HG02973 (cell line): ENCODE measurements at regions not wholly inside any gene's neighbourhood (a gene's known extent, or its start where the extent isn't known, plus 50 kb on each side); places are given as distances from the start of the nearest gene placed in this dataset.

Source experiments
- ATAC-seq: cut with Tn5 transposase; IDR thresholded peaks from one replicate; pipeline ENCODE4 v1.9.1; 2021; ENCODE audit warnings: moderate library complexity; ENCODE audit not compliant: unreplicated experiment

DNA sequence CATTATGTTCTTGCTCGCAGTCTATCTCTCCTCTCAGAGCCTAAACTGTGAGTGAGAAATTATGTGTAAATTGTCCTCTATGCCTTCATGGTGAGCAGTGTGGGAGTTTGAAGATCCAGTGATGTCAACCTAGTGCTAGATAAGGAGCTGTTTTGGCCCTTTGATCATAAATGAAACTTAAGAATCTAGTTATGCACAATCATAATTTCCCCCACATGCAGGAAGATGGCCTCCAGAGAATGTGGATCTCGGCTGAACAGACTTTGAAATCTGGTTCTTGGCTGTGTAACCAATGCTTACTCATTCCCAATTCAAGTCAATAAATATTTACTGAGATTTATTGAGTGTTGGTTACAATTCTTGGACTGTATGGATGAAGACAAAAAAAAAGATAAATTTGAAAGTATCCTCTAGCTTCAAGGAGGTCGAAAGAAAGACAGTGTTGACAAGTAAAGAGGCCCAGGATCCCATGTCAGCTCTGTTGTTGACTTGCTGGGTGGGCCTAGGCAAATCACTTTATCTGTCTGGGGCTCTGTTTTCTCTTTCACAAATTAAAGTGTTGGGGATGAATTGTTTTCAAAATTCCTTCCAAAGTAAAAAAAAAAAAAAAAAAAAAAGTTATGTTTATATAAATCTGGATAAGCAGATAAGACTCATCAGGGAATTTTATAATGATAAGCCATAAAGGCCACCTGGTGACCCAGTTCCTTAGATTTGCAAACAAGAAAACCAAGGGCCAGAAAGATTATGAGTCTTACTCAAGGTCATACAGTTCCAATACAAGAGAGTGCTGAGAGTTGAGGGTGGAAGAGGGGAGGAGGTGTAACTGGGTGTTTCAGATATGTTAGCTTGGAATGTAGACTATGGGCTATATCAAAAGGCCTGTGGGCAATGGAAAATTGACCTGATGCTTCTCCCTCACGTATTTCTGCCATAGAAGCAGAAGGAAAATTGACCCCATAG lies 969.9 kb downstream of the KCNMA1 start:
- no peak for ATAC-seq

DNA sequence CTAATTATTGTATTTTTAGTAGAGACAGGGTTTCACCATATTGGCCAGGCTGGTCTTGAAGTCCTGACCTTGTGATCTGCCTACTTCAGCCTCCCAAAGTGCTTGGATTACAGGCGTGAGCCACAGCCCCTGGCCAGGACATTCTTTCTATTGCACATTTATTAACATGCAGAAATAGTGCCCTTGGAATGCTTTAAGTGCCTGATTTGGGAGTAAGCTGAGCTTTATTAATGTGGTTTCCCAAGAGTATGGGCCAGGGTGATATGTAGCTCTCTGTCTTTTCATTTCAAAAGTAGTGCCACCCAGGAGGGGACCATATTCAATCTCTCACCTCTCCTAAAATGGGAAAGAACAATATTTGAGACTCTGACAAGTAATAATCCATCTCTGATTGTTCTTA lies 970.7 kb downstream of the KCNMA1 start:
- no peak for ATAC-seq

DNA sequence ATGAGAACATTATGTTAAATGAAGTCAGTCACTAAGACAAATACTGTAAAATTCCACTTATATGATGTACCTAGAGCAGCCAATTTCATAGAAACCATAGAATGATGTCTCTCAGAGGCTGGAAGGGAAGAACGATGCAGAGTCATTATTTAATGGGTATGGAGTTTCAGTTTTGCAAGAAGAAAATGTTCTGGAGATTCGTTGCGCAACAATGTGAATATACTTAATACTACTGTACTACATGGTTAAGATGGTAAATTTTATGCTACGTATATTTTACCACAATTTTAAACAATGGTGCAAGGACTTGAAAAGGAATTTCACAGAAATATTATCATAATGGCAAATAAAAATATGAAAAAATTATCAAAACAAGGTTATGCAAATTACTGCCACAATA lies 972.6 kb downstream of the KCNMA1 start:
- ATAC-seq: no peak

DNA sequence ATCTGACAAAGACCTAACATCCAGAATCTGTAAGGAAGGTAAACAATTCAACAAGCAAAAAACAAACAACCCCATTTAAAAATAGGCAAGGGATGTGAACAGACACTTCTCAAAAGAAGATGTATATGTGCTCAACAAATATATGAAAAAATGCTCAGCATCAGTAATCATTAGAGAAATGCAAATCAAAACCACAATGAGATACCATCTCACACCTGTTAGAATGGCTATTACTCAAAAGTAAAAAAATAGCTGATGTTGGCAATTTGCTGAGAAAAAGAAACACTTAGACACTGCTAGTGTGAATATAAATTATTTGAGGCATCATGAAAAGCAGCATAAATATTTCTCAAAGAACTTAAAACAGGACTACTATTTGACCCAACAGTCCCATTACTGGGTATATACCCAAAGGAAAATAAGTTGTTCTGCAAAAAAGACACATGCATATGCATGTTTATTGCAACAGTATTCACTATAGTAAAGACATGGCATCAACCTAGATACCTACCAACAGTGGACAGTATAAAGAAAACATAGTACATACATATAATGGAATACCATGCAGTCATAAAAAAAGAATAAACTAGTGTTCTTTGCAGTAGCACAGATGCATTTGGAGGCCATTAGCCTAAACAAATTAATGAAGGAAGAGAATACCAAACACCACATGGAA lies 980.1 kb downstream of the KCNMA1 start:
- ATAC-seq: no peak

DNA sequence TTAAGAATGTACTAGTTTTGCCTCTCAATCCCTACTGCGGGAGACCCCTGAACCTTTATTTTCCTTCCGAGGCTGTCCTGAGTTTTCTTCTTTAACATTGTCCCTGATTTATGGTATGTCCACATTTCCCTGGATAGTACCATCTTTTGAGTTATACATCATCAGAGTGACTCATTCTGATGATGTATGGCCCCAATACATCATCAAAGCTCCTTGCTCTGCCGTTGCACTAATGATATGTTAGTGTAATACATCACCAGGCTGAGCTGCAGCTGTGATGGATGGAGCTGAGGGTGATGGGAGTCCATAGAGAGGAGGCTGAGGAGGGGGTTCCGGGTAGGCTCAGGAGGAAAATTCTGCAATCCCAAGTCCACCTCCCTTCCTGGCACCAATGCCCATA lies 986.5 kb downstream of the KCNMA1 start:
- no peak for ATAC-seq

DNA sequence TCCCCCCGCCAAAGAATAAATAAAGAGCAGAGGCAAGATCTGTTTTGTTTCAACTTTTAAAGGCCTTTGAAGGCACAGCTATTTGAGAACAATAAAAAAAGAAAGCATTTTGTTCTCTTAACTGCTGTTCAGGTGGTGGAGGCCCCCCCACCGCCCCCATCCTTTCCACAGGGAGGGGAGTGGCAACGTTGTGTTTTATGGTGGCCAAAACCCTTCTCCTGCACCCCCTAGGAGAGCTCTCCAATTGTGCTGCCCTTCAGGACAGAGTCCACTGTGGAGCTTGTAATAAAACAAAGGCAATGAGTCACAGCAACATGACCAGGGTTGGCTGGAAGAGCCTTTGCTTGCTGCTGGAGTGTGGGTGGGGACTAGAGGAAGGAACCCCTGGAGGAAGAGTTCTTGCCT lies 987.9 kb downstream of the KCNMA1 start:
- ATAC-seq: no peak

DNA sequence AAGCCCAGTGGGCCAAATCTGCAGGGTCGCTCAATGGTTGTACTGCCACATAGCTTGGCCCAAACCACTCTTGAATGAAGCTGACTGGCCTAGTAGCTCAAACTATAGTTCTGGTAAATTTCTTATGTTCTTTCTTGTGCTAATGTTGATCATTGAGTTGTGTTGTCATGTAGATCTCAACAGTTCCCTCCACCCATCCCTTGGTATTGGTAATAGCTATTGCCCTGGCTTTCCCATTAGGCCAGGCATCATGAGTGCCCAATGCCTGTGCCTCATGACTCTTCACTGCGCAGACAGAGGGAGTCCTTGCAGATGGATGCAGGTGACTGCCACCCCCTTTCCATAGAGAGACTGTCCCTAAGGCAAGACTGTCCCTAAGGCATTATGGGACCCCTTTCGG lies 988.4 kb downstream of the KCNMA1 start:
- ATAC-seq: no peak

DNA sequence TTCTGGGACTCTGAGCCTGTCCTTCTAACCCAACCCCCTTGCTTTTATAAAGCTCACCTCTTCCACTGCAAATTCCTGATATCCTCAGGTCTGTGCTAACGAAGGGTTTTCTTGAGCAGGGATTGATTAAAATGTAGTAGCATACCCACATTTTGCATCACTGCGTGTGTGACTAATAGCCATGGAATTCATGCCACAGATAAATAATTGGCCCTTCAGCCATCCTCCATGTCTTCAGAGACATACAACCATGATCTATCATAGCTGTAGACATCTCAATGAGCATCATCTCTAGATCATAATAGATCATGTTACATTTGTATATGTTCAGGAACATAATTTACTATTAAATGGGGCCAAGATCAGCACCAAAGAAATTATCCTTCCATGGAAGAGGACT lies 990.3 kb downstream of the KCNMA1 start:
- no peak for ATAC-seq

DNA sequence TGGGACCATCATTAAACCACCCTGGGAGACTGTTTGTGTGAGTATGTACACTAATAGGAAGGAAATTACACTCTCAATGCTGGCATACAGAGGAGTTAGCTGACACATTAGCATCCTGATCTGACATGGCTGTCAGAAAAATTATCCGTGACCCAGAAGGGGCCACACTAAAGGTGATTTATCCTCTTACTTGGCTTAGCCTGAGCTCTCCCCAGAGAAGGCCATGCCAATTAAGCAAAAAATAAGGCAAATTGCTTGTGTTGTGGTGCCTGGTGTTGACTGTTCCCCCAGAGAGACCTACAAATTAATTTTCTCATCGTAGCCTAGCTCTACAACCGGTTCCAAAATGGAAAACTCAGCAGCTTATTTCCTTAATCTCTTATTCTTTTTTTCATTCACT lies 992.3 kb downstream of the KCNMA1 start:
- ATAC-seq: no peak

DNA sequence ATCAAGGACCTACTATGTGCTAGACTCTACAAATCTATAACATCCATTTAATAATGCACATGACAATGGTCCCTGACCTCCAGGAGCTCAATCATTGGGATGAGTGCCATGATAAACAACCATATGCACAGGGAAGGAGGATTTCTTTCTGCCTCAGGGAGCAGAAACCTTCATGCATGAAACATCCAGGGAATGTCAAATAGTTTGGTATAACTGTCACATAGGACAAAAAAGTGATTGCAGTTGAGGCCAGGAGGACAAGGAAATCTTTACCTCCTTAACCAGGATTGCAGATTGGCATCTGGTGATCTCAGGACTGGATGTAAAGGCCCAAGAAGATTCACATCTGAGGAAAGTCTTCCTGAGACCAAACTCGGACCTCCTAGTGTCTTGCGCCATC lies 993.1 kb downstream of the KCNMA1 start:
- ATAC-seq: no peak

DNA sequence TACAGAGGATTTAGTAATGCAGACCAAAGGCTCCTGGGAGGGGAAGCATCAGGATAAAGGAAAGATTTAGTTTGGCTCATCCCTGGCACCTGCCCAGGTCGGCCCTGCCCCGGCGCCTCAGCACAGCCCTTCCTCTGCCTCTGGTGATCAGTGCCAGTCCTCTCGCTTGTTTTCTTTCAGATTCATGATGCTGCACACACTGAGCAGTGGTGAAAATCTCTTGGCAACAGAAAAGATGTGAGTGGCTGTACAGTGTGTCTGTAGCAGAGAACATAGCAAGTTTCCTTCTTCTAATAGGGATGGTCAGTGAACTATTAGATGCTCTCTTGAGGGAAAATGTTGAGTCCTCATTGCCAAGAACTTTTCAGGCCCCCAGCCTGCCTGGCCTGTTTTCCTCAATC lies 994.1 kb downstream of the KCNMA1 start:
- ATAC-seq: no peak

DNA sequence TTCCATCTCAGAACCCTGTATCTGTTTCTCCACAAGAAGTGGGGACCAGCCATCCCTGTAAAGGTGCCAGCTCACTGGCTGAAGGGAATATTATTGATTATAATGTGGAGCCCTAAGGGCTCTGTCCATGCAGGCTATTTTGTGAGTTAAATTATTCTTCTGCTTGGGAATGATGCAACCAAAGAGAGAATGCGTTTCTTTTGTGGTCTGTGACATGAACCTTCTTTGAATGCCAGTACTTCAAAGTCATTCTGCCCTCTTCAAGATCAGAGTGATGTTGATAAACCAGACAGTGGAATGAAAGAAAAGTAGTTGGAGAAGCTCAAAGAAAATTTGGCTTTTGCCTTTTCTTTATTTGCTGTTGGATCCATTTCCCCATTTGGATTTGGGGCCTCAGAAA lies 995.2 kb downstream of the KCNMA1 start:
- ATAC-seq: no peak

DNA sequence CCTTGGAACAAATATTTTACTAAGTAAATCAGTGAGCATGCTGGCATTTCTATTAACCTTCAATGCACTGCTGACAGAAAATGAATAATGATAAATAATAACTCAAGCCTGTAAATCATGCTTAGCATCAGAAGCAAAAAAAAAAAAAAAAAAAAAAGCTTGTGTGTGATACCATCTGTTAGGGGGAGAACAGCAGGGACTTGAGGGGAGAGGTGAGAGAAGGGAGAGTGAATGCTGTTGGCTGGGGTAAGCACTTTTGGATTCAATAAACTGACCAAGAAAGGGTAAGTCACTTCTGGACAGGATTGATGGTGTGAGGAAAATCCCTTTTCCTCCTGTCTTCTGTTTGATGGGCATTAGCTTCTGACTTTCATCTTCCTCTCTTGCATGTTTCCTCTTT lies 996.4 kb downstream of the KCNMA1 start:
- no peak for ATAC-seq

DNA sequence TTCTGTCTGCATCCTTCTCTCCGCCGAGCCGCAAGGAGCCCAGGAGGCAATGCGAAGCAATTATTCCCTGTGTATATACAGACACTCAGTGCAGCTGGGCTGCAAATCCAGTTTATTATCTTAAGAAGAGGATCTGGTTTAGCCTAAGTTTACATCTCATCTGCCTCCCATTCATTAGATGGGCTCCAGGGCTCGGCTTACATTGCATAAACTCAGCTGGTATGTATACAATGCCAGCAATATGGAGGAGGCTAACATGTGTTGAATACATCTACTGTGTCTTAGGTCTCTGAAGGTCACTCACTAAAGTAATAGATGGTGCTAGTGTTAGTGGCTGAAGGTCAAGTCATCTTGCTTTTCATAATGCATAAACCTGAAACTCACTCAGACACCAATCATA lies 996.8 kb downstream of the KCNMA1 start:
- ATAC-seq: no peak

DNA sequence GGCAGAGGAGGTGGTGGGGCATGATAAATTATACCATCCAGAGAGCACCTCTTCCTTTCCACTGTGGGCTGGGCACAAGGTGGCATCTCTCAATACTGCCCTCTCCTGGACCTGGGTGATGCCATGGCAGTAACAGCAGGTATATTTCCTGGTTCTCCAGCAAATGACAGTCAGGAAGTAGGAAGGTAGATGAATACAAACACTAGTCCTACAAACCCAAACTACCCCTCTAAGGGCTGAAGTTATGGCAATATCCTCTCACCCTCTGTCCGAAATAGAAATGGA lies 1004.9 kb downstream of the KCNMA1 start:
- no peak for ATAC-seq

DNA sequence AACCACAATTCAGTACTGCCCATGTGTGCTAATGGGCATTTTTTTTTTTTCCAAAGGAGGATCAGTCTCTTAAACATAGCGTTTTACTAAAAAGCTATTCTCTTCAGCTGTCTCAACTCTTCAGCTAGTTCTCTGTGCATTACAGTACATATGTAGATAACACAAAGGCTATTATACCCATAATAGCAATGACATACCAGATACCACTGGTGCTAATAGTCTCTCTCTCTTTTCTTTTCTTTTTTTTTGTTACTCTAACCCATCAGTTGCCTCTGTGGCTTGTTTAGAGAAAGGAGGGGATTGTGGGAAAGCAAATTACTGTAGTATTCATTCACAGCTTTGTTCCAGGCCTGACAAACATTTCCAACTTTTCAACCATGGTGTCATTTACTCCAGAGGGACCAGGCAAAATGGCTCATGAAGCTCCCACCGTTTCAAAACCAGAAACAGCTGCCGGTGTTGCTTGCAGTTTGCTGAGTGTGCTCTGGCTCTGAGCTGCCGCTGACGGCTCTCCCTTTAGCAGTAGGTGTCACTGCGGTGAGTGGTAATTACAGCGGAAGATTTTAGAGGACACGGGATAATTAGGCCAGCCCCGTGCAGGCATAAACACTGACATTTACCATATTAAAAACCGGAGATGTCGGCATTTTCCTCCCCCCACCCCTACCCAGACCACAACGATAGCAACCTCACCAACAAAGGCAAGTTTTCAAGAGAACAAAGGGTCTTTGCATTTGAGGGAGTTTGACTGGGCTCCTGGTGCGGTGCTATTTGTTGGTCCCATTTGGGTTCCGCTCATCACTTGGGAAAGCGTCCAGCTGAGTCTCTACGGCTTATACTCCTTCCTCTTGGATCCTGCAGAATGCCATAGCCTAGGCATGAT lies 1005.5 kb downstream of the KCNMA1 start:
- ATAC-seq: no peak

DNA sequence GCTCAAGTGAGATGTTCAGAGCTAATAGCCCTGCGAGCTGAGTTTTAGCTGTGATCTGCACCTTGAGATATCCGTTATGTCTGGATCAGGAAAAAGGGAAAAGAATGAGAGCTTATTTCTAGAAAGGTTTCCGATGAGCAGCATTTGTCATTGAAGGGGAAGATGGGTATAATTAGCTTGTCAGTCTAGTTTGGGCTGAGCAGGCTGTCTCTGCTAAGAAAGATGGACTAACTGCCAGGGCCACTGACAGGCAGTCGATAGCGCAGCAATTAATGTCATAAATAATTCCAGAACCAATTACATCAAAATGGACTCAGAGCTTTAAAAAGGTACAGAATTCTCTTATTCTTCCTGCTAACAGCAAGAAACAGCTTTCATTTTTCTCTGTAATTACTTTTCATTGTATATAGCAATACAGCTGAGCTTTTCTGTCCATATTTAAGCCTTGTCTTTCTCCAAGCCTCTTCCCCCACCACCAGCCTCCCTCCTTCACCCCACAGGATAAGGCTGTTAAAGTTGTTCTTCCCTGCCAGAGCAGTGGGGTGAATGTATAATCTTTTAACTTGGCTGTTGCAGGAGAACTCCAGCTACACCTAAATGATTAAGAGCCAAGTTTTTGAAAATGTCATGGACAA lies 1006.5 kb downstream of the KCNMA1 start:
- no peak for ATAC-seq

DNA sequence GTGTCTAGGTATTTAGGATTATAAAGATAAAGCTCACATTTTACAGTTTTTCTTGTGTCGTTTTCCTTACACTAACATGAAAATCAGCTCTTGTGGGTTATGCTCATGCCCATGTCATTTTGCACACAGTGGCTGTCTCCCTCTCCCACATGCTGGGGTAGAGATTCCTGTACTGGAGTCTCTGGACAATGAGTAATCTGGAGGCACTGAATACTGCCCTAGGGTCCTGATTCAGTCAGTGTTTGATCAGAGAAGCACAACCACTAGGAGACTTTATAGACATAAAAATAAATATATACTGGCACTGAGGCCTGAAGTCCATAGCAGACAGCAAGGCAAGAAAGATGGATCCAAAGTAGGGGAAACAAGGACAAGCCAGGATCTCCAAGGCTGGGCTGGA lies 1008.8 kb downstream of the KCNMA1 start:
- no peak for ATAC-seq

DNA sequence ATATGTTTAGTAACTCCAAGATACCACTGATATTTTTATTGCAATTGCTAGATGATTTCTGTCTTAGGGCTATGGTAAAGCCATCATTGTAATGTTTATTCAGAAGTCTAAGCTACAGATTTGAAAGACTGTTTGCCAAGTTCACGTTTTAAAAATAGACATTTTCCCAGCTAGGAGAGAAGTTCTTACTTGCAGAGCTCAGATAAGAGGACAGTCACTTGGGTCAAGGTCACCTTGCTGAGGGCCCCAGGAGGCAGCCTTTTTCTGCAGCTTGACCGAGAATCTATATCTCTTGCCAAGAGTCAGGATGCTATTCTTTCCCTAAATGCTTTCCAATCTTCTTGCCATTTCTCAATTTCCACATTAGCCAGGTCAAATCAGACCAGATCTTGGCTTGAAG lies 1011.2 kb downstream of the KCNMA1 start:
- ATAC-seq: no peak

DNA sequence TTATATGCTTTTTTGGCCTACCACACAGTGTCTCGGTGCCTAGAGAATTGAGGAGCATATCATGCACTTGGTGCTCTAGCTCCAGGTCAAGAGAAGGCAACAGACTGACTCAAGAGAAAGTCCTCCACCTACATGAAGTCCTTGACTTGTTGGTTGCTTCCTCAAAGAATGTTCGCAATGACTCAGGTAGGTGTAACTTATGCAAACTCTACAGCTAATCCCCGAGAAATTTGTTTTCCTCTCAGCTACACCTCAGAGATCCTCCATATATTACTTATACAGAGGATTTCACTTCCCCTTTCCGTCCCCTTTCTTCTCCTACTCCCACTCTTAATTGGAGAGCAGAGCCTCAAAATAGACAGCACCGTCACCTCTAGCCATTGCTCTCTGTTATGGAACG lies 1013.1 kb downstream of the KCNMA1 start:
- peak; percentile 93 for ATAC-seq
